ENCODE measurements at regions not wholly inside any gene's neighbourhood (a gene's known extent, or its start where the extent isn't known, plus 50 kb on each side); places are given as distances from the start of the nearest gene placed in this dataset.

- Histone ChIP-seq H3K9ac (replicated peaks in 1 of 4; ENCODE audit: extremely low read depth in 1 of 4, low read depth in 3 of 4, low read length in 3 of 4) (no peak overlapping the region), H3K18ac (ENCODE audit: extremely low read depth, low read length) (peak overlapping the region; percentile 51), H4K5ac (ENCODE audit: insufficient read length, low read depth, low read length) (peak overlapping the region; percentile 13), H4K91ac (replicated peaks; ENCODE audit: insufficient read length, low read length) (peak overlapping the region; percentile 44), H3K4me1 (replicated peaks in 1 of 4; ENCODE audit: control insufficient read depth in 3 of 4, insufficient read depth in 4 of 4, low read length in 3 of 4) (peaks cover 5 to 20% (median 15%) of the 10 kb centered on the region in 4 experiments), H2AFZ (ENCODE audit: low read length) (no peak overlapping the region), H2BK12ac (ENCODE audit: low read depth, low read length) (no peak overlapping the region), H3K56ac (replicated peaks; ENCODE audit: insufficient read length, low read depth, low read length) (no peak overlapping the region), H2BK5ac (ENCODE audit: low read depth, low read length) (peak overlapping the region; percentile 84; the same call in 1 of the 2 replicates), H3K27me3 (replicated peaks in 1 of 4; ENCODE audit: control insufficient read depth in 3 of 4, extremely low read depth in 1 of 4, insufficient read depth in 3 of 4, low read length in 3 of 4) (no peaks in the 10 kb centered on the region; a peak in 2 of 7 replicates), H3K4me2 (ENCODE audit: insufficient read depth in 1 of 2, low read depth in 2 of 2, low read length in 2 of 2) (peak overlapping the region; percentile 14 to 33; a peak in 3 of 4 replicates), H3K23ac (ENCODE audit: insufficient read length) (no peak overlapping the region), H3K79me1 (ENCODE audit: low read depth, low read length) (no peaks in the 10 kb centered on the region), H3K23me2 (ENCODE audit: low read depth, low read length) (no peaks in the 10 kb centered on the region), H2AK5ac (ENCODE audit: low read depth, low read length) (0 out of 2 replicates have a peak overlapping the region, but pooled peaks have one; percentile 33), H2BK120ac (replicated peaks; ENCODE audit: low read depth, low read length) (no peak overlapping the region), H3K27ac (ENCODE audit: low read depth, low read length) (no peak overlapping the region), H3K9me3 (ENCODE audit: insufficient read depth in 2 of 2, low read depth in 1 of 2, low read length in 1 of 2) (no peaks in the 10 kb centered on the region), H3K4ac (replicated peaks; ENCODE audit: insufficient read length, low read depth, low read length) (peak overlapping the region; percentile 1), H3K79me2 (ENCODE audit: control insufficient read depth in 1 of 2, insufficient read depth in 2 of 2, low read length in 2 of 2) (no peaks in the 10 kb centered on the region), H4K20me1 (replicated peaks in 1 of 2; ENCODE audit: control insufficient read depth in 1 of 2, insufficient read depth in 2 of 2, low read length in 2 of 2) (no peaks in the 10 kb centered on the region), H3K4me3 (ENCODE audit: extremely low read depth in 1 of 4, insufficient read depth in 2 of 4, low read depth in 3 of 4, low read length in 4 of 4) (no peak overlapping the region), H3K14ac (ENCODE audit: insufficient read length) (no peak overlapping the region), H2BK15ac (ENCODE audit: low read length) (peak overlapping the region; percentile 25; the same call in 1 of the 2 replicates), H2BK20ac (ENCODE audit: low read length) (peak overlapping the region; percentile 97), H4K8ac (ENCODE audit: extremely low read depth, insufficient read depth, low read length) (no peak overlapping the region), H3K36me3 (ENCODE audit: control insufficient read depth in 2 of 4, insufficient read depth in 4 of 4, low read length in 3 of 4) (no peaks in the 10 kb centered on the region)
- DNase-seq (ENCODE audit: low read depth in 1 of 2, low spot score in 2 of 2) (peak in 1 of 2 experiments; percentile 59), FAIRE-seq (no peak)
- ChIA-PET POLR2A (ENCODE audit: partially characterized antibody) (interaction anchor here (2.1 to 2.6 kb wide), 2 partner anchors 10 to 123 kb away, joined by 6 to 10 read pairs; partner anchors contain the start of gene SLC6A6), CTCF (ENCODE audit: partially characterized antibody) (interaction anchor here (0.7 to 6.9 kb wide), 28 partner anchors 9 to 382 kb away, joined by 3 to 75 read pairs (median 4); no protein-coding TSS in a partner anchor)
- WGBS, 2 experiments (ENCODE audit: extremely low coverage in 1 of 2, insufficient coverage in 1 of 2, insufficient read length in 1 of 2, insufficient replicate concordance in 2 of 2, low coverage in 1 of 2, low lambda C conversion rate in 2 of 2, missing lambda C conversion rate in 1 of 2) = 50% methylated on average over 13 of the region's 13 CpGs; no CpG with 5 or more reads in 1 of the 2 experiments
- TF ChIP-seq CHD1 (IDR thresholded peaks at IDR 0.05; ENCODE audit: low read depth, low read length) (no peak), CTBP2 (IDR thresholded peaks at IDR 0.05; ENCODE audit: borderline replicate concordance, insufficient read depth, insufficient read length, low read length) (peak; percentile 33), SIRT6 (IDR thresholded peaks at IDR 0.05; ENCODE audit: low read length) (no peak), TAF7 (optimal IDR thresholded peaks at IDR 0.05; ENCODE audit: borderline replicate concordance, low read depth, low read length) (no peak), CBX5 (IDR thresholded peaks at IDR 0.05; ENCODE audit: low read depth, low read length) (no peak), ASH2L (IDR thresholded peaks at IDR 0.05; ENCODE audit: low read length) (no peak), CBX8 (IDR thresholded peaks at IDR 0.05; ENCODE audit: borderline replicate concordance, low read depth, low read length) (no peak), CREB1 (IDR thresholded peaks at IDR 0.05) (no peak), GTF2F1 (IDR thresholded peaks at IDR 0.05; ENCODE audit: borderline replicate concordance, low read depth, low read length) (no peak)
- TF ChIP-seq, protein P1, sequence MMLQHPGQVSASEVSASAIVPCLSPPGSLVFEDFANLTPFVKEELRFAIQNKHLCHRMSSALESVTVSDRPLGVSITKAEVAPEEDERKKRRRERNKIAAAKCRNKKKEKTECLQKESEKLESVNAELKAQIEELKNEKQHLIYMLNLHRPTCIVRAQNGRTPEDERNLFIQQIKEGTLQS (IDR thresholded peaks at IDR 0.05; ENCODE audit: insufficient read depth, low read depth, low read length) = no peak
- TF ChIP-seq, protein P2, sequence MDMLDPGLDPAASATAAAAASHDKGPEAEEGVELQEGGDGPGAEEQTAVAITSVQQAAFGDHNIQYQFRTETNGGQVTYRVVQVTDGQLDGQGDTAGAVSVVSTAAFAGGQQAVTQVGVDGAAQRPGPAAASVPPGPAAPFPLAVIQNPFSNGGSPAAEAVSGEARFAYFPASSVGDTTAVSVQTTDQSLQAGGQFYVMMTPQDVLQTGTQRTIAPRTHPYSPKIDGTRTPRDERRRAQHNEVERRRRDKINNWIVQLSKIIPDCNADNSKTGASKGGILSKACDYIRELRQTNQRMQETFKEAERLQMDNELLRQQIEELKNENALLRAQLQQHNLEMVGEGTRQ (IDR thresholded peaks at IDR 0.05; ENCODE audit: low read length) = no peak
Observed at GRCh38 chr3:14278799-14279625, 100.4 kb downstream of the LSM3 start.

All from H1 (cell line).